ENCODE measurements at regions not wholly inside any gene's neighbourhood (a gene's known extent, or its start where the extent isn't known, plus 50 kb on each side); places are given as distances from the start of the nearest gene placed in this dataset.

DNA sequence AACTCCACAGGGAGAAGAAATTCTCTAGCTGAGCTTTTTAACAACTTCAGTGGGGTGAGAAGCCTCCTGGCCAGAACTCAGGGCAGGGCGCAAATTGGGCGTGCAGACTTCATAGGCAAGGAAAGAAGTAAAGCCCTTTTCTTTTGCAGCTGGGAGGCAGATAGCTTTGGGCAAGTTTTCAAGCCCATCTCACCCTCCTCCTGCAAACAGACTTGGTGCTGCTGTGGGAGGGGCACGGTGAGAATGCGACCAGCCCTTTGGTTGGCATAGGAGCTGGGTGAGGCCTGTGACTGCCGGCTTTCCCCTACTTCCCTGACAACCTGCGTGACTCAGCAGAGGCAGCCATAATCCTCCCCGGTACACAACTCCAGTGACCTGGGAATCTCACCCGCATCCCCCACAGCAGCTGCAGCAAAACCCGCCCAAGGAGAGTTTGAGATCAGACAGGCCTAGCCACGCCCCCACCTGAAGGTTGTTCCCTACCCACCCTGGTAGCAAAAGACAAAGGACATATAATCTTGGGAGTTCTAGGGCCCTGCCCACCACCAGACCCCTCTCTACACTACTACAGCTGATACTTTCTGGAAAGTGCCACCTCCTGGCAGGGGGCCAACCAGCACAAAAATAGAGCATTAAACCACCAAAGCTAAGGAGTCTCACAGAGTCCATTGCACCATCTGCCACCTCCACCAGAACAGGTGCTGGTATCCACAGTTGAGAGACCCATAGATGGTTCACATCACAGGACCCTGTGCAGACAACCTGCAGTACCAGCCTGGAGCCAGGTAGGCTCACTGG is 195.5 kb upstream of the CCL2 start:
- TF ChIP-seq ZBTB7A (IDR thresholded peaks at IDR 0.05; ENCODE audit: low read depth) (no peak), EGR1 (IDR thresholded peaks at IDR 0.05) (no peak), CREB1 (IDR thresholded peaks at IDR 0.05; ENCODE audit: low read depth) (no peak), FOXM1 (IDR thresholded peaks at IDR 0.05; ENCODE audit: borderline replicate concordance, low read depth) (no peak), YY1 (IDR thresholded peaks at IDR 0.05; ENCODE audit: low read depth) (no peak), TCF12 (IDR thresholded peaks at IDR 0.05; ENCODE audit: low read depth) (no peak), TAF1 (IDR thresholded peaks at IDR 0.05; ENCODE audit: low read depth) (no peak), EP300 (IDR thresholded peaks at IDR 0.05; ENCODE audit: borderline replicate concordance) (no peak), TEAD4 (IDR thresholded peaks at IDR 0.05) (no peak), RAD21 (IDR thresholded peaks at IDR 0.05; ENCODE audit: low read depth) (no peak)
- TF ChIP-seq, protein P1, sequence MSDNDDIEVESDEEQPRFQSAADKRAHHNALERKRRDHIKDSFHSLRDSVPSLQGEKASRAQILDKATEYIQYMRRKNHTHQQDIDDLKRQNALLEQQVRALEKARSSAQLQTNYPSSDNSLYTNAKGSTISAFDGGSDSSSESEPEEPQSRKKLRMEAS (IDR thresholded peaks at IDR 0.05) = no peak
- TF ChIP-seq, protein P2, sequence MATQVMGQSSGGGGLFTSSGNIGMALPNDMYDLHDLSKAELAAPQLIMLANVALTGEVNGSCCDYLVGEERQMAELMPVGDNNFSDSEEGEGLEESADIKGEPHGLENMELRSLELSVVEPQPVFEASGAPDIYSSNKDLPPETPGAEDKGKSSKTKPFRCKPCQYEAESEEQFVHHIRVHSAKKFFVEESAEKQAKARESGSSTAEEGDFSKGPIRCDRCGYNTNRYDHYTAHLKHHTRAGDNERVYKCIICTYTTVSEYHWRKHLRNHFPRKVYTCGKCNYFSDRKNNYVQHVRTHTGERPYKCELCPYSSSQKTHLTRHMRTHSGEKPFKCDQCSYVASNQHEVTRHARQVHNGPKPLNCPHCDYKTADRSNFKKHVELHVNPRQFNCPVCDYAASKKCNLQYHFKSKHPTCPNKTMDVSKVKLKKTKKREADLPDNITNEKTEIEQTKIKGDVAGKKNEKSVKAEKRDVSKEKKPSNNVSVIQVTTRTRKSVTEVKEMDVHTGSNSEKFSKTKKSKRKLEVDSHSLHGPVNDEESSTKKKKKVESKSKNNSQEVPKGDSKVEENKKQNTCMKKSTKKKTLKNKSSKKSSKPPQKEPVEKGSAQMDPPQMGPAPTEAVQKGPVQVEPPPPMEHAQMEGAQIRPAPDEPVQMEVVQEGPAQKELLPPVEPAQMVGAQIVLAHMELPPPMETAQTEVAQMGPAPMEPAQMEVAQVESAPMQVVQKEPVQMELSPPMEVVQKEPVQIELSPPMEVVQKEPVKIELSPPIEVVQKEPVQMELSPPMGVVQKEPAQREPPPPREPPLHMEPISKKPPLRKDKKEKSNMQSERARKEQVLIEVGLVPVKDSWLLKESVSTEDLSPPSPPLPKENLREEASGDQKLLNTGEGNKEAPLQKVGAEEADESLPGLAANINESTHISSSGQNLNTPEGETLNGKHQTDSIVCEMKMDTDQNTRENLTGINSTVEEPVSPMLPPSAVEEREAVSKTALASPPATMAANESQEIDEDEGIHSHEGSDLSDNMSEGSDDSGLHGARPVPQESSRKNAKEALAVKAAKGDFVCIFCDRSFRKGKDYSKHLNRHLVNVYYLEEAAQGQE (IDR thresholded peaks at IDR 0.05; ENCODE audit: low read depth) = no peak
- TF ChIP-seq, protein P3, sequence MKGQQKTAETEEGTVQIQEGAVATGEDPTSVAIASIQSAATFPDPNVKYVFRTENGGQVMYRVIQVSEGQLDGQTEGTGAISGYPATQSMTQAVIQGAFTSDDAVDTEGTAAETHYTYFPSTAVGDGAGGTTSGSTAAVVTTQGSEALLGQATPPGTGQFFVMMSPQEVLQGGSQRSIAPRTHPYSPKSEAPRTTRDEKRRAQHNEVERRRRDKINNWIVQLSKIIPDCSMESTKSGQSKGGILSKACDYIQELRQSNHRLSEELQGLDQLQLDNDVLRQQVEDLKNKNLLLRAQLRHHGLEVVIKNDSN (IDR thresholded peaks at IDR 0.05) = no peak

DNA sequence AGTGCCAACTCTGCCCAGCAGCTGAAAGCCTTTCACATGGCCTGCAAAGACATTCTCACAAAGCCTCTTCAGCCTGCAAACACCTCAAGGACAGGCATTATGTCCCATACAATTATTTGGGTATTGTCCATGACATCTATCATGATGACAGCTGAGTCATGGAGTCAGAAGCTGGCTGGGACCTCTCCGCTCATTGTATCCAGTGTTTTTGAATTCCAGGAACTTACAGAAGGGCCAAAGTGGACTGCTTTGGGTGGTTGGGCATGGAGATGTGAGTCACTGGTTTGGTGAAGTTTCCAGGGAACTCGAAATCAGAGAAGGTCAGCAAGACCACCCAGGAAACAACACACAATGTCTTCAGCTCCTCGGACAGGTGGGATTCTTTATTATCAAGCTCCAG is 188.6 kb upstream of the CCL2 start:
- TF ChIP-seq TAF1 (IDR thresholded peaks at IDR 0.05; ENCODE audit: low read depth) (no peak), CEBPB (IDR thresholded peaks at IDR 0.05) (no peak), YY1 (IDR thresholded peaks at IDR 0.05; ENCODE audit: low read depth) (no peak), EP300 (IDR thresholded peaks at IDR 0.05; ENCODE audit: borderline replicate concordance) (no peak), FOXM1 (IDR thresholded peaks at IDR 0.05; ENCODE audit: borderline replicate concordance, low read depth) (no peak), TCF12 (IDR thresholded peaks at IDR 0.05; ENCODE audit: low read depth) (no peak), ZBTB7A (IDR thresholded peaks at IDR 0.05; ENCODE audit: low read depth) (no peak), EGR1 (IDR thresholded peaks at IDR 0.05) (no peak), CREB1 (IDR thresholded peaks at IDR 0.05; ENCODE audit: low read depth) (no peak), NFIC (IDR thresholded peaks at IDR 0.05) (no peak), TEAD4 (IDR thresholded peaks at IDR 0.05) (no peak), RAD21 (IDR thresholded peaks at IDR 0.05; ENCODE audit: low read depth) (no peak)
- TF ChIP-seq, protein P1 (IDR thresholded peaks at IDR 0.05) = no peak
- TF ChIP-seq, protein P3 (IDR thresholded peaks at IDR 0.05) = no peak
- TF ChIP-seq, protein P2 (IDR thresholded peaks at IDR 0.05; ENCODE audit: low read depth) = no peak

DNA sequence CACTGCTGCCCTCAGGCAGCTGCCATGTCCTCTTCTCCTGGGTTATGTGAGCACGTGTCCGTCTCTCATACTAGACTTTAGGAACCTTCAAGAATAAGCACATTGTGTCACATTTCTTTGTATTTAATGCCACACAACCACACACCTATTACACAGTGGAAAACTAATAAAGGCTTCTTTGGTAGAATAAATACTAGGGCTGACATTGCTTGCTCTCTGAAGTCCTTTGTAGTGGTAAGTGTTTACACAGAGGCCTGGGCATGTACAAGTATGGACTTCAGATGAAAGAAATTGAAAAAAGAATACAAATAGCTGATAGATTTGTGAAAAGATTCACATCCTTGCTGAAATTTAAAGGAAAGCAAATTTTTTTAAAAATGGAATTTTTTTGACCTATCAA is 188.1 kb upstream of the CCL2 start:
- TF ChIP-seq YY1 (IDR thresholded peaks at IDR 0.05; ENCODE audit: low read depth) (no peak), CEBPB (IDR thresholded peaks at IDR 0.05) (no peak), RAD21 (IDR thresholded peaks at IDR 0.05; ENCODE audit: low read depth) (no peak), NFIC (IDR thresholded peaks at IDR 0.05) (no peak), EP300 (IDR thresholded peaks at IDR 0.05; ENCODE audit: borderline replicate concordance) (no peak), EGR1 (IDR thresholded peaks at IDR 0.05) (no peak), TCF12 (IDR thresholded peaks at IDR 0.05; ENCODE audit: low read depth) (no peak), CREB1 (IDR thresholded peaks at IDR 0.05; ENCODE audit: low read depth) (no peak), TEAD4 (IDR thresholded peaks at IDR 0.05) (no peak), FOXM1 (IDR thresholded peaks at IDR 0.05; ENCODE audit: borderline replicate concordance, low read depth) (no peak), TAF1 (IDR thresholded peaks at IDR 0.05; ENCODE audit: low read depth) (no peak), ZBTB7A (IDR thresholded peaks at IDR 0.05; ENCODE audit: low read depth) (no peak)
- TF ChIP-seq, protein P1 (IDR thresholded peaks at IDR 0.05) = no peak
- TF ChIP-seq, protein P2 (IDR thresholded peaks at IDR 0.05; ENCODE audit: low read depth) = no peak
- TF ChIP-seq, protein P3 (IDR thresholded peaks at IDR 0.05) = no peak

All from Ishikawa (cell line).